Endothelial cell of umbilical vein (primary cell): ENCODE measurements at regions not wholly inside any gene's neighbourhood (a gene's known extent, or its start where the extent isn't known, plus 50 kb on each side); places are given as distances from the start of the nearest gene placed in this dataset.

Experiments
- CTCF ChIP-seq, 2 donors: IDR thresholded peaks; 1 replicate in 1 of 2; 2 replicates in 1 of 2; pipeline ENCODE4 v1.5.1; 2011; ENCODE audit warnings: low read length in 2 of 2, mild to moderate bottlenecking in 2 of 2, moderate library complexity in 2 of 2, control low read depth in 1 of 2, inconsistent platforms in 1 of 2, low read depth in 1 of 2; ENCODE audit not compliant: insufficient read depth in 1 of 2; ENCODE audit errors: extremely low read depth in 1 of 2
- EZH2 ChIP-seq: IDR thresholded peaks from 2 replicates; pipeline ENCODE4 v1.6.1; 2012; ENCODE audit warnings: borderline replicate concordance, low read depth, mild to moderate bottlenecking, moderate library complexity, low read length, inconsistent platforms; ENCODE audit not compliant: severe bottlenecking
- JUN ChIP-seq: IDR thresholded peaks from 2 replicates; pipeline ENCODE4 v1.6.1; 2011; ENCODE audit warnings: borderline replicate concordance, low read depth; ENCODE audit not compliant: insufficient read length, insufficient read depth
- MAX ChIP-seq: IDR thresholded peaks from 2 replicates; pipeline ENCODE4 v1.6.1; 2011; ENCODE audit not compliant: insufficient read depth, insufficient read length
- POLR2A ChIP-seq: IDR thresholded peaks from 2 replicates; pipeline ENCODE4 v1.6.1; 2012; ENCODE audit warnings: low read depth, mild to moderate bottlenecking, control low read depth, low read length
- POLR2AphosphoS5 ChIP-seq: IDR thresholded peaks from 2 replicates; pipeline ENCODE4 v1.6.1; 2012; ENCODE audit warnings: low read depth, mild to moderate bottlenecking, control low read depth, low read length, moderate library complexity; ENCODE audit not compliant: insufficient read depth

- TF ChIP-seq CTCF (IDR thresholded peaks at IDR 0.05; ENCODE audit: extremely low read depth in 1 of 2, insufficient read depth in 1 of 2, low read depth in 1 of 2, low read length in 2 of 2) (no peak), POLR2AphosphoS5 (no peak), POLR2A (no peak), EZH2 (no peak), JUN (no peak), MAX (no peak)
Observed at GRCh38 chr20:24332956-24333355, 136.5 kb upstream of the SYNDIG1 start.
